Esophagus muscularis mucosa (tissue), 4 donors: ENCODE measurements at regions not wholly inside any gene's neighbourhood (a gene's known extent, or its start where the extent isn't known, plus 50 kb on each side); places are given as distances from the start of the nearest gene placed in this dataset.
"Not testable (repeated sequence)": the region's sequence is repeated elsewhere in the genome, so short reads cannot be mapped to it uniquely, and the experiment has no call there.

ENCODE experiments used
- DNase-seq: peaks from one replicate; pipeline ENCODE4 v3.0.0-alpha.2; 2017; ENCODE audit errors: extremely low spot score
- H3K27ac ChIP-seq, 4 donors: fragments of 200-600 bp; sonication (generic); replicated peaks in 1 of 4; 1 replicate in 3 of 4; 2 replicates in 1 of 4; pipeline ENCODE4 v1.5.1; 2016 to 2019; ENCODE audit warnings: mild to moderate bottlenecking in 1 of 4
- H3K27me3 ChIP-seq, 4 donors: fragments of 200-600 bp; sonication (generic); one replicate each; pipeline versions ENCODE4 v1.5.1 to v1.6.0; 2016 to 2019
- H3K36me3 ChIP-seq, 4 donors: fragments of 200-600 bp; sonication (generic); one replicate each; pipeline ENCODE4 v1.5.1; 2016 to 2019
- H3K4me1 ChIP-seq, 4 donors: fragments of 200-600 bp; sonication (generic); one replicate each; pipeline ENCODE4 v1.5.1; 2016 to 2019
- H3K4me3 ChIP-seq, 4 donors: fragments of 200-600 bp; sonication (generic); 1 replicate in 2 of 4; 2 replicates in 2 of 4; pipeline ENCODE4 v1.5.1; 2016 to 2019; ENCODE audit warnings: mild to moderate bottlenecking in 4 of 4, moderate library complexity in 1 of 4
- H3K9me3 ChIP-seq, 4 donors: fragments of 200-600 bp; sonication (generic); 1 replicate in 3 of 4; 2 replicates in 1 of 4; pipeline ENCODE4 v1.5.1; 2016 to 2019
- CTCF ChIP-seq, 3 experiments: fragments of 200-600 bp in 2 of 3; fragments of 450-650 bp in 1 of 3; sonication (generic) in 2 of 3; IDR thresholded peaks; one replicate each; pipeline ENCODE4 v1.5.1; 2017 to 2019; ENCODE audit warnings: antibody characterized with exemption in 3 of 3, mild to moderate bottlenecking in 2 of 3, moderate library complexity in 1 of 3
- EP300 ChIP-seq: sonication (generic); formaldehyde crosslinking; IDR thresholded peaks from one replicate; pipeline ENCODE4 v1.6.1; 2017; ENCODE audit warnings: antibody characterized with exemption
- POLR2A ChIP-seq: fragments of 450-650 bp; IDR thresholded peaks from one replicate; pipeline ENCODE4 v1.6.1; 2017; ENCODE audit warnings: antibody characterized with exemption, moderate library complexity, mild to moderate bottlenecking, low read depth
- POLR2AphosphoS5 ChIP-seq, 2 donors: sonication (generic); formaldehyde crosslinking; IDR thresholded peaks; one replicate each; pipeline ENCODE4 v1.6.1; 2017; ENCODE audit warnings: antibody characterized with exemption in 2 of 2
- WGBS: methylation state at CpG from one replicate; pipeline ENCODE4 v1.1.5; 2018; 5-methylcytosine and 5-hydroxymethylcytosine counted together
- intact Hi-C: fragments of 100-400 bp; cut with DNase I; formaldehyde crosslinking; loops from one replicate; pipeline ENCODE4 v1.15.1; 2023

GRCh38 chr14:45558183-45558582 is 305.2 kb upstream of the MIS18BP1 start:
- H3K9me3 ChIP-seq = no peaks in the 10 kb centered on the region
- H3K4me3 ChIP-seq = no peak overlapping the region
- peaks cover 0 to 11% (median 9%) of the 10 kb centered on the region in 4 donors for H3K4me1 ChIP-seq
- no peak overlapping the region for H3K27ac ChIP-seq
- no peaks in the 10 kb centered on the region for H3K27me3 ChIP-seq
- DNase-seq = no peak
- H3K36me3 ChIP-seq = no peaks in the 10 kb centered on the region
- no peak for TF ChIP-seq POLR2A
- TF ChIP-seq POLR2AphosphoS5 (IDR thresholded peaks at IDR 0.05) = no peak
- no peak for TF ChIP-seq EP300
- TF ChIP-seq CTCF (IDR thresholded peaks at IDR 0.05) = no peak
- intact Hi-C loops = no loop called here

GRCh38 chr14:45553981-45554380 is 301.0 kb upstream of the MIS18BP1 start:
- Histone ChIP-seq H3K9me3 (no peaks in the 10 kb centered on the region), H3K27ac (no peak overlapping the region)
- 43% methylated on average over 1 of the region's 1 CpG for WGBS

GRCh38 chr14:45551240-45551820 is 298.3 kb upstream of the MIS18BP1 start:
- intact Hi-C loops, DNase-seq: not testable (repeated sequence)

More at GRCh38 chr14:45553981-45554380, 301.0 kb upstream of the MIS18BP1 start:
- DNase-seq = no peak
- Histone ChIP-seq H3K36me3 (no peaks in the 10 kb centered on the region), H3K4me1 (peaks cover 0 to 18% (median 12%) of the 10 kb centered on the region in 4 donors), H3K27me3 (no peaks in the 10 kb centered on the region), H3K4me3 (no peak overlapping the region)
- TF ChIP-seq POLR2AphosphoS5 (IDR thresholded peaks at IDR 0.05) (no peak), POLR2A (no peak), CTCF (IDR thresholded peaks at IDR 0.05) (no peak), EP300 (no peak)
- intact Hi-C loops = no loop called here

GRCh38 chr14:45531022-45531421 is 278.0 kb upstream of the MIS18BP1 start:
- no peak for TF ChIP-seq POLR2AphosphoS5 (IDR thresholded peaks at IDR 0.05)
- intact Hi-C loops = no loop called here
- no peaks in the 10 kb centered on the region for H3K27me3 ChIP-seq
- no peaks in the 10 kb centered on the region for H3K36me3 ChIP-seq
- no peak overlapping the region for H3K4me3 ChIP-seq
- 81% methylated on average over 2 of the region's 2 CpGs for WGBS
- H3K9me3 ChIP-seq = peaks cover 0 to 16% (median 10%) of the 10 kb centered on the region in 4 donors
- H3K27ac ChIP-seq = no peak overlapping the region
- H3K4me1 ChIP-seq = no peaks in the 10 kb centered on the region
- DNase-seq = no peak

More at GRCh38 chr14:45551240-45551820, 298.3 kb upstream of the MIS18BP1 start:
- H3K9me3 ChIP-seq, H3K27ac ChIP-seq, H3K36me3 ChIP-seq, H3K27me3 ChIP-seq, H3K4me3 ChIP-seq: not testable (repeated sequence)
- 68% methylated on average over 10 of the region's 16 CpGs for WGBS
- peaks cover 0 to 18% (median 12%) of the 10 kb centered on the region in 4 donors for H3K4me1 ChIP-seq

GRCh38 chr14:45526715-45527549 is 273.9 kb upstream of the MIS18BP1 start:
- Histone ChIP-seq H3K36me3 (no peaks in the 10 kb centered on the region), H3K9me3 (no peaks in the 10 kb centered on the region), H3K27me3 (no peaks in the 10 kb centered on the region), H3K4me1 (no peaks in the 10 kb centered on the region), H3K27ac (no peak overlapping the region), H3K4me3 (no peak overlapping the region)
- WGBS = 55% methylated on average over 12 of the region's 14 CpGs
- DNase-seq = no peak
- intact Hi-C loops = no loop called here
- TF ChIP-seq EP300 (no peak), CTCF (IDR thresholded peaks at IDR 0.05) (peak in 2 of 3 experiments; percentile 12 to 42)
